Neural cell (in vitro differentiated cells): ENCODE measurements at regions not wholly inside any gene's neighbourhood (a gene's known extent, or its start where the extent isn't known, plus 50 kb on each side); places are given as distances from the start of the nearest gene placed in this dataset.

Experiments used
- H2AFZ ChIP-seq: fragments of 200-600, 300-800 bp; sonication (generic), shearing (Covaris generic); 2 replicates; pipeline ENCODE4 v1.6.0; 2014; ENCODE audit warnings: low read depth, mild to moderate bottlenecking, antibody characterized with exemption, low read length, moderate library complexity
- H3F3A ChIP-seq: fragments of 200-600 bp; shearing (Covaris generic); 2 replicates; pipeline ENCODE4 v1.6.1; 2016; ENCODE audit warnings: mild to moderate bottlenecking, moderate library complexity, mixed read lengths, antibody characterized with exemption, low read length; ENCODE audit not compliant: insufficient read depth, poor library complexity, severe bottlenecking
- H3K27ac ChIP-seq: fragments of 200-600, 300-800 bp; sonication (generic), shearing (Covaris generic); 2 replicates; pipeline ENCODE4 v1.5.1; 2014; ENCODE audit warnings: mild to moderate bottlenecking, low read length, moderate library complexity
- H3K27me3 ChIP-seq: fragments of 300-800, 200-600 bp; sonication (generic), shearing (Covaris generic); 2 replicates; pipeline ENCODE4 v1.6.0; 2014; ENCODE audit warnings: mild to moderate bottlenecking, low read depth, low read length, moderate library complexity; ENCODE audit not compliant: insufficient read depth
- H3K36me3 ChIP-seq: fragments of 300-800, 200-600 bp; sonication (generic), shearing (Covaris generic); 2 replicates; pipeline ENCODE4 v1.5.1; 2014; ENCODE audit warnings: mild to moderate bottlenecking, antibody characterized with exemption, low read length, moderate library complexity; ENCODE audit not compliant: insufficient read depth
- H3K4me2 ChIP-seq: fragments of 300-800, 200-600 bp; sonication (generic), shearing (Covaris generic); 2 replicates; pipeline ENCODE4 v1.6.0; 2014; ENCODE audit warnings: mild to moderate bottlenecking, low read length
- H3K4me3 ChIP-seq: fragments of 300-800, 200-600 bp; sonication (generic), shearing (Covaris generic); 2 replicates; pipeline ENCODE4 v1.5.1; 2014; ENCODE audit warnings: mild to moderate bottlenecking, low read length, moderate library complexity
- H3K79me2 ChIP-seq: fragments of 200-600 bp; shearing (Covaris generic); replicated peaks from 2 replicates; pipeline ENCODE4 v1.6.0; 2014; ENCODE audit warnings: mild to moderate bottlenecking, low read length, moderate library complexity; ENCODE audit not compliant: insufficient read depth
- H3K9ac ChIP-seq: fragments of 300-800, 200-600 bp; sonication (generic), shearing (Covaris generic); 2 replicates; pipeline ENCODE4 v1.6.1; 2016; ENCODE audit warnings: mild to moderate bottlenecking, low read length, mixed read lengths
- H3K9me2 ChIP-seq: fragments of 200-600 bp; shearing (Covaris generic); 2 replicates; pipeline ENCODE4 v1.6.1; 2016; ENCODE audit warnings: mild to moderate bottlenecking, low read length, mixed read lengths; ENCODE audit not compliant: insufficient read depth
- H3K9me3 ChIP-seq: fragments of 200-600, 300-800 bp; sonication (generic), shearing (Covaris generic); 2 replicates; pipeline ENCODE4 v1.6.1; 2016; ENCODE audit warnings: mild to moderate bottlenecking, mixed run types, low read length, moderate library complexity, mixed read lengths
- H4K20me1 ChIP-seq: fragments of 200-600 bp; shearing (Covaris generic); 2 replicates; pipeline ENCODE4 v1.6.1; 2016; ENCODE audit warnings: mild to moderate bottlenecking, mixed run types; ENCODE audit not compliant: insufficient read depth
- CTCF ChIP-seq: fragments of 450-650 bp; IDR thresholded peaks from 2 replicates; pipeline ENCODE4 v1.5.1; 2014; ENCODE audit warnings: antibody characterized with exemption, mild to moderate bottlenecking, moderate library complexity; ENCODE audit not compliant: poor library complexity, severe bottlenecking
- EP300 ChIP-seq: fragments of 450-650 bp; conservative IDR thresholded peaks from 2 replicates; pipeline ENCODE4 v1.6.1; 2014; ENCODE audit warnings: antibody characterized with exemption, mild to moderate bottlenecking, moderate library complexity; ENCODE audit not compliant: poor library complexity, severe bottlenecking
- EZH2 ChIP-seq: fragments of 200-600, 300-800 bp; shearing (Covaris generic), sonication (generic); IDR thresholded peaks from 2 replicates; pipeline ENCODE4 v1.6.1; 2014; ENCODE audit warnings: antibody characterized with exemption, low read length, borderline replicate concordance, mild to moderate bottlenecking; ENCODE audit not compliant: insufficient read depth, poor library complexity, severe bottlenecking
- MXI1 ChIP-seq: fragments of 450-650 bp; conservative IDR thresholded peaks from 2 replicates; pipeline ENCODE4 v1.6.1; 2014; ENCODE audit warnings: antibody characterized with exemption, mild to moderate bottlenecking; ENCODE audit not compliant: poor library complexity, severe bottlenecking
- POLR2AphosphoS5 ChIP-seq: IDR thresholded peaks from 2 replicates; pipeline ENCODE4 v1.6.1; 2012
- RAD21 ChIP-seq: fragments of 450-650 bp; conservative IDR thresholded peaks from 2 replicates; pipeline ENCODE4 v1.6.1; 2014; ENCODE audit warnings: antibody characterized with exemption, mild to moderate bottlenecking, moderate library complexity
- REST ChIP-seq: IDR thresholded peaks from 2 replicates; pipeline ENCODE4 v1.6.1; 2012; ENCODE audit warnings: borderline replicate concordance
- SMC3 ChIP-seq: fragments of 450-650 bp; conservative IDR thresholded peaks from 2 replicates; pipeline ENCODE4 v1.6.1; 2014; ENCODE audit warnings: antibody characterized with exemption, mild to moderate bottlenecking, moderate library complexity; ENCODE audit not compliant: poor library complexity
- TAF1 ChIP-seq: IDR thresholded peaks from 2 replicates; pipeline ENCODE4 v1.6.1; 2012; ENCODE audit warnings: low read depth

- H3K9me3 ChIP-seq: no peaks in the 10 kb centered on the region
- H3K4me2 ChIP-seq: no peak overlapping the region
- H3K4me3 ChIP-seq: no peak overlapping the region
- no peaks in the 10 kb centered on the region for H3K9me2 ChIP-seq
- H4K20me1 ChIP-seq: no peaks in the 10 kb centered on the region
- TF ChIP-seq SMC3: no peak
- no peak for TF ChIP-seq TAF1
- TF ChIP-seq EZH2: no peak
- TF ChIP-seq REST: no peak
- no peak for TF ChIP-seq EP300
- no peak for TF ChIP-seq RAD21
- no peak for TF ChIP-seq CTCF
- TF ChIP-seq POLR2AphosphoS5: no peak
- no peak for TF ChIP-seq MXI1
- H3K36me3 ChIP-seq: no peaks in the 10 kb centered on the region
- no peak overlapping the region for H3K27ac ChIP-seq
- H3K9ac ChIP-seq: no peak overlapping the region
- no peaks in the 10 kb centered on the region for H3K79me2 ChIP-seq
- H3K27me3 ChIP-seq: no peaks in the 10 kb centered on the region
- no peak overlapping the region for H2AFZ ChIP-seq
- no peaks in the 10 kb centered on the region for H3F3A ChIP-seq
Measured at GRCh38 chr14:32027255-32027939, 49.7 kb upstream of the ARHGAP5 start.
